Cerebellar cortex (tissue), 1 donor: ENCODE measurements at regions not wholly inside any gene's neighbourhood (a gene's known extent, or its start where the extent isn't known, plus 50 kb on each side); places are given as distances from the start of the nearest gene placed in this dataset.
"Not testable (repeated sequence)": the region's sequence is repeated elsewhere in the genome, so short reads cannot be mapped to it uniquely, and the experiment has no call there.

ENCODE experiments used
- DNase-seq: peaks from one replicate; pipeline ENCODE4 v3.0.0-alpha.2; 2015; ENCODE audit warnings: low spot score

DNA sequence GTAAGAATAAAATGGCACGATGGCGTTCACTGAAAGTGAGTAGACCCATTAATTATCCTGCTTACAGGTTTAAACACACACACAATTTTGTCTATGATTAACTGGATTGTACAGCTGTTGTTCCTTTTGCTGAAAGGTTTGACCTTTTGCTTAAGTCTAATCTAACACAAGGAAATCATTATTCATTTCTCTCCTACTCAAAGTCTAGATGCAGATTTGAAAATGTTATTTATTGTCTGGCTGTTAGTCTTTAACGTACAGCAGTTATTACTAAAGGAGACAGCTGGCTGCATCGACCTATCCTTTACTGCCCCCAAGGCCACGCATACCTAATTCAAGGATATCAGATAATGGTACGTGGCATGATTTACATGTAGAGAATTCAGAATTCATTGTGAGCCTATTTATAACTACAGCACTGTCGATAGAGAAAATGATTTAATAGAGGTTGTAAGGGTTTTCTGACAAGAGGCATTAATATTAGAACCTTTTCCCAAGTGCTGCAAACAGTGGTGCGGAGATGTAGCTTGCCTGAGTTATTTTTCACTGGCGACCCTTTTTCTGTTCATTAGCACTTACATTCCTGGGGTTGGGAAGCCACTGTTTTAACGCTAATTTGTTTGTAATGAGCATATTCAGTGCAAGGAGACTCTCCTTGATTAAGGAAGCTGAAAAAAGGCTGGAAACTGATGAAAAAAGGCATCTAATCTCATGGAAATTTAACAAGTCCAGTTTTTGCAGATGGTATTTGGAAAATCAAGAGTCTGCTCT is 368.4 kb upstream of the GRAMD2B start:
- no peak for DNase-seq

DNA sequence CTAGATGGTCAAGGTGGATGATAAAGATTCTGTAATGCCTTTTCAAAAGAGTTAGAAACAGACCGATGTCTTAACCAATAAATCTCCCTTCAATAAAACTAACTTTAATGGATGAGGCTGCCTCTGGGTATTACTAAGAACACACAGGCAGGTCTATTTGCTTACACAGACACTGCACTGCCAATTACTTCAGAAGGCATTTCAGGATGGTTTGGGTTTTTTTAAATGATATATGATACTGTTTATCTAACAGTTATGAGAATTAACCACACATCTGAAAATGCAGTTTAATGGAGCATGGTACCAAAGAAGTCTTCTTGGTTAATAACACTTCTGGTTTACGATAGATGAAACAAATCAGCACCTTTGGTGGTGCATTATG is 367.9 kb upstream of the GRAMD2B start:
- DNase-seq = no peak

DNA sequence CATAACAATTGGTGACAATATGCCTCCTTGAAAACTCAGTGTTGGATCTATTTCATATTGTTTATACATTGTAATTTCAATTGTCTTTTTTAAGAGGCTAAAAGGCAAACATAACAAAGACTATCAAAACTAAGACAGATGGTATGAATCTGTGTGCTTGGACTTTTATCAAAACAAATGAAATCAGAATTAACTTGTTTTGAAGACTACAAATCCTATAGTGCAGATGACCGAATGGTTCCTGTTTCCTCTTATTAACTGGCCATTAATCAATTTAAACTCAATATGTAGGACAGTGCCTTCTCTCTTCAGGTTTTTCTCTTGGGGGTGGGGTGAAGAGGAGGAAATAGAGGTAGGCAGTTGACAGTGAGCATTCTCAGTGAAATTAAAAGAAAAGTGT is 366.9 kb upstream of the GRAMD2B start:
- no peak for DNase-seq

DNA sequence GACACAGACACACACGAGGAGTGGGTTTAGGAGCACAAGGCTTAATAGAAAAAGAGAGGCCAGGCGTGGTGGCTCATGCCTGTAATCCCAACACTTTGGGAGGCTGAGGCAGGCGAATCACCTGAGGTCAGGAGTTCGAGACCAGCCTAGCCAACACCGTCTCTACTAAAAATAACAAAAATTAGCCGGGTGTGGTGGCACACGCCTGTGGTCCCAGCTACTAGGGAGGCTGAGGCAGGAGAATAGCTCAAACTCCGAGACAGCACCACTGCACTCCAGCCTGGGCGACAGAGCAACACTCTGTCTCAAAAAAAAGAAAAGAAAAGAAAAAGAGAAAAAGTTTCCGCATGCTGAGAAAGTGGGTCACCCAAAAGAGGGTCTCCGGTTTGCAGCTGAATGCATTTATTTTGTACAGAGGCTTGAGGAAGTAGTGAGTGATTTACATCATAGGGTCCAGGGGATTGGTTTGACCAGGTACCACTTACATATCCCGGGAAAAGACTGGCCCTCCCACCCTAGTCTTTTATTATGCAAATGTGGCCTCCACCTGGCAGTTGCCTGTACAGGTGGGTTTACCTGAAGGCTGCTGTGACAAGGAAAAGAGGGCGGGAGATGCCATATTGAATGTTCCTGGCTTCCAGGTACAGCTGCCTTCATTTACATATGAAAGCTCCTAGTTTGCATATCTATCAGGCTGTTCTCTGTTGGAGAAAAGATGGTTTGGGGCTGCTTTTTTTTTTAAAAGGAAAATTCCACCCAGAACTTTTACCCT is 366.2 kb upstream of the GRAMD2B start:
- DNase-seq = no peak

DNA sequence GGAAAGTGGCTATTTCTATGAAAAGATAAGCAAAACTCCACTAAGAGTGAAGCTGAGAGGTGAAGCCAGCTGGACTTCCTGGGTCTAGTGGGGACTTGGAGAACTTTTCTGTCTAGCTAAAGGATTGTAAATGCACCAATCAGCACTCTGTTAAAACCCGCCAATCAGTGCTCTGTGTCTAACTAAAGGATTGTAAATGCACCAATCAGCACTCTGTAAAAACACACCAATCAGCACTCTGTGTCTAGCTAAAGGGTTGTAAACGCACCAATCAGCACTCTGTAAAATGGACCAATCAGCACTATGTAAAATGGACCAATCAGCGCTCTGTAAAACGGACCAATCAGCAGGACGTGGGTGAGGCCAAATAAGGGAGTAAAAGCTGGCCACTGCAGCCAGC is 364.8 kb upstream of the GRAMD2B start:
- DNase-seq = not testable (repeated sequence)

DNA sequence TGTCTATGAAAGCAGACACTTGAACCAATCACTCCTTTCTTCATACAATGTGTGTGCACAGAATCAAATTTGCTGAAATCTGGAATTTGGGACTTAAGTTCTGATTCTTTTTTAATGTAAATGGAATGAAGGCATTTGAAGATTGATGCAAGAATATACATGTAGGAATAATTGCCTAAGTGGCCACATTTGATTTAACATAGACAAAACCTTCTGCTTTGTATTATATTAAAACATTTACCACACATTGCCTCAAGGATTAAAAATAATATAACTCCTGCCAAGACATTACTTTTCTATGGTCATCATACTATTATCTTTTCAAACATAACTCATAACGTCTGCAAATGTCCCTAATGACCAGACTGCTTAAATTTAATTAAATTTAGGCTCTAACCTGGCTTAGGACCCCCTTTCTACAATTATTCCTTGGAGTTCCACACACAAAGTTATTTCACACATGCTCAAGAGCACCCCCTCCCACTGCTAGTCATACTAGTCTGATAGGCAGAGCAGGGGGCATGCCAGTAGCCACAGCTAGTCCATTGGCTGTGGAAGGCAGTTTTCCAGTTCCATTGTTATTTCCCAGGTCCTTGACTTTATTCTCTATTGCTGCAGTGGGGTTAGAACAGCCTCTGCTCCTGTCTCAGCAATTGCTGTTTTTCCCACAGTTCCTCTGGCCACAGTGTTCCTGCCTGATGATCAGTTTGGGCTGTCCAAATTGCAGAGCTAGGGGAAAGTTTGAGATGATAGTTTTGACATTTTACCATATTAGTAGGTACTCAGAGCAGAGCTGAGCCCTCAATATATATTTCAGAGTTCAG is 360.6 kb upstream of the GRAMD2B start:
- no peak for DNase-seq

DNA sequence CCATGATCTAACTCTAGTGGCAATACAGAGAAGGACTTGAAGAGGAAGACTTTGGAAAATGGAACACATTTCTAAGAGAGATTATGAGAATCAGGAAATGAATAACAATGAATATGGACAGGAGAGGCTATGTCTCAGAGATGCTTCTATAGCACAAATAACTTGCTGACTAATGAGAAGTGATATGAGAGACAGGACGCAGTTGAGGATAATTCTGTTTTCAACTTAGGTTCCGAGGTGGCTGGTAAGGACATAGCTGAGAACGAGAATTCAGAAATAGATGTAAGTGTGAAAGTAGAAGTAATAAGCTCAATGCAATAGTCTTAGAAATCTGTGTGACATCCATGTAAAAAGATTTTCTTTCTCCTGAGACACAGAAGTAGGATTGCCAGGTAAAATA is 358.1 kb upstream of the GRAMD2B start:
- no peak for DNase-seq

DNA sequence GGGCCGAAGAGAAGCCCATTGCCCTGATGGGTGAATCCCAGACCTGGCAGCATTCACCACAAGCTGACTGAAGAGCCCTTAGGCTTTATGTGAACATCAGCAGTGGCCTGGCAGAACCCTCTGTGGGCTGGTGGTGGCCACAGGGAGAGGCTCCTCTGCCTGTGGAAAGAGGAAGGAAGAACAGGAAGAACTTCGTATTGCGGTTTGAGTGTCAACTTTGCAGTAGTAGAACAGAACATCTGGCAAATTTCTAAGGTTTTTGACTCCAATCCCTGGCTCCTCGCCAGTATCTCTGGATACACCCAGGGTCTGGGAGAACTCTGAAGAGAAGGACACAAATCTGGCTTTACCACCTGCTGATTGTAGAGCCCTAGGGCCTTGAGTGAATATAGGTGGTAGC is 356.4 kb upstream of the GRAMD2B start:
- no peak for DNase-seq

DNA sequence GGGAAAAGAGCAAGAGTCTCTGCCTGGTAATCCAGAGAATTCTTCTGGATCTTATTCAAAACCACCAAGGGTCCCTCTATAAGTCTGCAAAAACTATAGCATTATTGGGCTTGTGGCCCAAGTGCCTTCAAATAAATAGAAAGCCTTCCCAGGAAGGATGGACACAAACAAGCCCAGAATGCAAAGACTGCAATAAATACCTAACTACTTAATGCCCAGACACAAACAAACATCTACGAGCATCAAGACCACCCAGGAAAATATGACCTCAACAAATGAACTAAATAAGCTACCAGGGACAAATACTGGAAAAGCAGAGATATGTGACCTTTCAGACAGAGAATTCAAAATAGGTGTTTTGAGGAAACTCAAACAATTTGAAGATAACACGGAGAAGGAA is 355.8 kb upstream of the GRAMD2B start:
- no peak for DNase-seq

DNA sequence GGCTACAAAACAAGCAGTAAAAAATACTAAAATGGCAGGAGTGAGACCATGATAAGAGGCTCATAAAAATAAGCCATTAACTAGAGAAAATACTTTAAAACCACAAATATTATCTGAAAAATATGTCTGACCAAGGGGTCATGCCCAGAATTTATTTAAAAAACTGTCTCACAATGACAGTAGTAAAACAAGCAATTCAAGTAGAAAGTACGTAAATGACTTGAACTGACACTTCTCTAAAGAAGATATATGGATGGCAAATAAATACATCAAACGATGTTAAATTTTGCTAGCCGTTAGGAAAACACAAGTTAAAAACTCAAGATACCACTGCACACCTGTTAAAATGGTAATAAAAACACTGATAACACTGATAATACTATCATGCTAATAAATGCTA is 353.9 kb upstream of the GRAMD2B start:
- no peak for DNase-seq

DNA sequence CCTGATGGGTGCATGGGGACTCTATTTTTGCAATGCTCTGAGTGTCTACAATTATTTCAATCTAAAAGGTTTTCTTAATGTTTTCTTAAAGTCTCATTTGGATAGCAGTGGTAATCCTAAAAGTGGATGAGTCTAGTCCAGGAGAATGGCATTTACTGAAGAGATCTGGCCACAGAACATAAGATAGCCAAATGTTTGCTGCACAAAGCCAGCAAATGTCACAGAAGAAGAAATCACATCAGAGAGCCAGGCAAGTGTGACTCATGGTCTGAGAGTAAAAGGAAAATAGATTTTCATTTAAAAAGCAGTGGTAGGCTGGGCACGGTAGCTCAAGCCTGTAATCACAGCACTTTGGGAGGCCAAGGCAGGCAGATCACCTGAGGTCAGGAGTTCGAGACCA is 352.7 kb upstream of the GRAMD2B start:
- DNase-seq = no peak

DNA sequence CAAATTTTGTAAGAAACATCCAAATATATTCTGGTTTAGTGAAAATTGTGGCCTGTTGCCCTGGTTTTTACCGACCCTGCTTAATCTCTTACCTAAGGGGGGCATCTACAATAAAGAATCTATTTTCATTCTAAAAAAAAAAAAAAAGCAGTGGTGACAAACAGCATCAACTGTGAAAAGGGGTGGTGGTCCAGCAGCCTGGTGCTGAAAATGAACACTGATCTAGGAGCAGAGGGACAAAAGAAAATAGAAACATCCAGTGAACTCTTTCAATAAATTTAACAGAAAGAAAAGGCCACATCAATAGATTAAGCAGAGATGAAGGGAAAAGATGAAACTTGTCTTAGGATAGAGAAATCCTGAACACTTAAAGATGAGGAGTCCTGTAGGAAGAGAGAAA is 348.7 kb upstream of the GRAMD2B start:
- no peak for DNase-seq

DNA sequence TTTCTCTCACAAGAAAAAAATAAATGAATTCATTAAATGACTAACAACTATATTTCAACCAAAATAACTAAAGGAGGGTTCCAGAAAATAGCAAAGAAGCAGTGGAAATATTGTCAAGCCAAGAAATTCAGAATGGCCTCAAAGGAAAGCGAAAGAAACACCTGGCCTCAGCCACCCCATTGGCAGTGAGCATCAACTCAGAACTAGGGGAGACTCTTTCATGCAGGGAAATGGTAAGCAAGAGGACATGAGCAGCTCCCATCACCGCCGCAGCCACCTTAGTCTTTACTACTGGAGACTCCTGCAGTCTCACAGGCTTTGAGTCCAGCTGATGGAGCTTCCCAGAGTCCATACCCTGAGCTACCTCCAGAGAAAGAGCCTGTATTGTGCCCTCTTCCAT is 343.9 kb upstream of the GRAMD2B start:
- no peak for DNase-seq

DNA sequence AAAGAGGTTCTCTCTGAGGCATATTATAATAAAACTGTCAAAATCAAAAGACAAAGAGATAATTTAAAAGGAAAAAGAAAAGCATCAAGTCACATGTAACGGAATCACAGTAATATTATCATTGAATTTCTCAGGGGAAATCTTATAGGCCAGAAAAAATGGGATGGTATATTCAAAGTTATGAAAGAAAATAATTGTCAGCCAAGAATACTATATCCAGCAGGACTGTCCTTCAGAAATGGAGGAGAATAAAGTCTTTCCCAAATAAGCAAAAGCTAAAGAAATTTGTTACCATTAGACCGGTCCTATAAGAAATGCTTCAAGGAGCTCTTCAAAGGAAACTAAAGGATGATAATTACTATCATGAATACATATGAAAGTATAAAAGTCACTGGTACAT is 342.0 kb upstream of the GRAMD2B start:
- no peak for DNase-seq

DNA sequence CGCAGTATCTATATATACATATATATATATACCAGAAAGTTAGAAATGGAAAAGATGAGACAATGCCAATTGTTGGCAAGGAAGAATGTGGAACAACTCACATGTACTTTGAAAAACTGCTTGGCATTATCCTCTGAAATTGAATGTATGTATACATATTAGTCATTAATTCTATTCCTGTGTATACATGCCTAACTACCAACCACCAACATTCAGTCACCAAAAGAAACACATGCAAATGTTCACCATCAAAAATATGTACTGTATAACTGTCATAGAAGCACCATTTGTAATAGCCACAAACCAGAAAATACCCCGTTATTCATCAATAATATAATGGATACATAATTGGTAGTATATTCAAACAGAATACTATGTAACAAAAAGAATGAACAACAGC is 330.2 kb upstream of the GRAMD2B start:
- DNase-seq = no peak

DNA sequence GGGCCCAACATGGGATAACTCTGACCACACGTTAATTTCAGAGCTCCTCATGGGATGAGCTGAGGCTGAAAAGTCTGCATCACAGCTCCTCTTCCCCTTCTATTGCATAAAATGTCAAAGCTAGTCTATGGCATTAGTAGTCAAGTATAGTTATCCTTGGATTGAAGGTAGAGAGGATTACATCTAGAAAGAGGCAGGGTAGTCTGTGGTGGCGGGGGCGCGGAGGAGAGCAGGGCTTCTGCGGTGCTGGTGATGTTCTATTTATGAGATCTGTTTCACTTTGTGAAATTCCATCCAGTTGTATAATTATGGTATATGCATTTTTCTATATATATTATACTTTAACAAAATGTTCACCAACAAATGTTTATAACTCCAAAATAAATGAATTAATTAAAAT is 329.5 kb upstream of the GRAMD2B start:
- DNase-seq = no peak

DNA sequence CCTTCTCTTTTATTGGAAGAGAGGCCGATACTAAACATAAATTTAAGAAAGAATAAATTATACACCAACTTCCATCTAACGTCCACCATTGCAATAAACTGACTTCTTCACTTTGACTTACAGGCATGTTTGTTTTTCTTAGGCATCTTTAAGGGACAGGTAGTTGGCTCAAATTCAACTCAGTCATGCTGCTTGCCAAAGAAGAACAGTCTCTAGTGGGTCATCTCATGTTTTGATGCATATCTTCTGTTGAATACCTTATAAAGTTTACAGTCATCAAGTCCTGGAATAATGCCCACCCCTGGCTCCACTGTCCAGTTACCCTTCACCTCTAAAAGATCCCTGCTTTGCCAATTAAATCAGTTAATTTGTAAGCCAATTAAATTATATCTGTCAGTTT is 328.2 kb upstream of the GRAMD2B start:
- no peak for DNase-seq

DNA sequence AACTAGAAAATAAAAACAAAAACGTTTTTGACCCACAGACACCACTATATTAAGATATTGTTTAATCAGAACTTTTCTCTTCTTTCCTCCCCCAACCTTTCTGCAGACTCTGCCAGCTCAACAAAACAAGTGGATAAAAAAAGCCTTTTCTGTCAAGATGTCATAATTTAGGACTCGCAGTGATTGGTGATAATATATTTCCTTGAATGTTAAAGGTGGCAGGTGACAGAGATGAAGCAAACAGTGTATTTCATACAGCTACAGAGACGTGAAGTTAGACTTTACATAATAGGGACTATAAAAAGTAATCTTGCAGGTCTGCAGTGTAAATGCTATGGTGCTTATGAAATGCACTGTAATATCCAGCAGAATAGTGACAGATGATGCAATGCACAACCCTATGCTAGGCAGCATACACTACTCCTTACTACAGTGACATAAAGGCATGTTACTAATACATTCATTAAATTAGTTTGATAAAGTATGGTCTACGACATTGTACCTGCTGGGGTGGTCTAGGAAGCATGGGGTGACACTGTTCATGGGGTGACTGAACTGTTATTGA is 326.7 kb upstream of the GRAMD2B start:
- DNase-seq = no peak

DNA sequence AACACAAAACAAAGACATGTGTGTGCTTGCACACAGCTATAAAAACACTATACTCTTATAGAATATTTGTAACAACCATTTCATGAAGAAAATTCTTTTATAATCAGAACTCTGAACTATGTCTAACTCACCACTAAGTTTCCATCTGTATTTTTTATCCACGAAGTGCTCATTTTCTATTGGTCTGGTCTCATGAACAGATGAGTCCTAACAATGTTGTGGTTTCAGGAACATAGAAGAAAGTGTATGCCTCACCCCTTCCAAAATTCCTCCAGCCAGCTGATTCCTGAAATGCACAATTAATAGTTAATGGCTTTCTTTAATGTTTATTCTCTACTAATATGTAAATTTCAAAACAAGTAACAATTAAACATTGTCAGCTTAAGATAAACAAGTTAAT is 325.3 kb upstream of the GRAMD2B start:
- no peak for DNase-seq

DNA sequence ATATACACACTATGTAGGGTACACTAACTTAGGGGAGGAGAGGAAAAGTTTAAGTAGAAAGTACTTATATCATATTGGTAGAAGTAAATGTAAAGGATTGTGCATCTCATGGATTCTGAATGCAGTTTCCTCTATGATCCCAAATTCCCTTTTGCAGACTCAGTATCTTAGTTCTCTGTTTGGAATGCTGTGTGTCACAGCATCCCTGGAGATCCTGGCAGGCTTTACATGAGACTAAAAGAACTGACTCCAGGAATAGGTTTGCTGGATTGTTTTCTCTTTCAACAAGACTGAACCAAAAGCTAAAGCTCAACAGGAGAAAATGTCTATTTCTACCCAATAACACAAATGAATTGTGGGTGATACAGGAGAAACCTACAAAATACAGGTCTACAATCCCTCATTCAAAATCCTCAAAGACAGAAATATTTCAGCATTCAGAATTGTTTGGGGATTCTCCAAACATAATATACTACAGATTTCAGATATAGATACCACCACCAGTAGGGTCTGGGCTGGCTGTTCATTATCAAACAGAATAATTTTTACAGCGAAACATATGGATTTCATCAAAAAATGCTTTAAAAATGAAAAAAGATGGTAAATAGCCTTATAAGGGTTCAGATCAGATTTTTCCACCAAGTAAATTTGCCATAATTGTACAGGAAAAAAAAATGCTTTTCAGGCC is 324.7 kb upstream of the GRAMD2B start:
- DNase-seq = peak; percentile 10

DNA sequence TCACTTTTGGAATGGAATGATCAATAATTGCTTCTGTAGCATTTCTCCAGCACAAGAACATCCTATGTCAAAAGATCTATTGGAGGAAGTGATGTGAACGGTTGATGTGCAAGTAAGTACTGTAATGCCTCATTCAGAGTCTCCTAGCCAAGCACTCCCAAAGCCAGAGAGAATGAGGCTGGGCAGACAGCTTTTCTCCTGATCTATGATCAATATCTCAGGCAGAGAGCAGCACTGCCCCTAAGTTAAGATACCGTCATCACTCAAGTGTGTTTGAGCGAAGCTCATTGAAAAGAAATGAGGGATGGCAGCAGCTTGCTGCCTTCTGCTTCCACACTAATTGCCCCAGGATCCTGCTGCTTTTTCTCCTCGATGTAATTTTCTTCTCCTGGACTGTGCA is 324.1 kb upstream of the GRAMD2B start:
- peak; percentile 35 for DNase-seq

DNA sequence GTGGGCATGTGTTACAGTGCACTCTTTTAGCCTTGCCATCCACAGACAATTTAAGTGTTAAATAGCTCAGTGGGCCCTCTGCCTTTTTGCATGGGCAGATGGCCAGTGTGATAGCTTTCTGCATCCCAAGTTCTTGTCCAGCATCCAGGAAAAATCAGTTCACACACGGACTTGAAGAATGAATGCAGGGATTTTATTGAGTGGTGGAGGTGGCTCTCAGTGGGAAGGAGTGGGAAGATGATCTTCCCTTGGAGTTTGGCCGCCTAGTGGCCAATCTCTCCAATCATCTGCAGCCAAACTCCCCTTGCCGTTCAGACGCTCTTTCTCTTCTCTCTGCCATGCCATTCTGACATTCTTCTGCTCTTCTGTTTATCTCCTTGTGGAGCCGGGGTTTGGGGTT is 322.4 kb upstream of the GRAMD2B start:
- peak; percentile 87 for DNase-seq
